GM20000 (cell line): ENCODE measurements at regions not wholly inside any gene's neighbourhood (a gene's known extent, or its start where the extent isn't known, plus 50 kb on each side); places are given as distances from the start of the nearest gene placed in this dataset.

Source experiments
- DNase-seq: peaks from one replicate; pipeline ENCODE4 v3.0.0; 2012; ENCODE audit warnings: low spot score
- CTCF ChIP-seq: IDR thresholded peaks from 2 replicates; pipeline ENCODE4 v1.5.1; 2012; ENCODE audit warnings: mild to moderate bottlenecking, control low read depth; ENCODE audit errors: extremely low read depth, missing control alignments

- no peak for TF ChIP-seq CTCF
Observed at GRCh38 chr2:71772510-71773172, 319.3 kb downstream of the DYSF start.

GRCh38 chr2:71767663-71768062 lies 314.3 kb downstream of the DYSF start:
- no peak for TF ChIP-seq CTCF
- no peak for DNase-seq

More at GRCh38 chr2:71772510-71773172, 319.3 kb downstream of the DYSF start:
- no peak for DNase-seq

- no peak for TF ChIP-seq CTCF
- no peak for DNase-seq
Observed at GRCh38 chr2:71759060-71759459, 305.7 kb downstream of the DYSF start.

GRCh38 chr2:71757351-71757750 lies 304.0 kb downstream of the DYSF start:
- DNase-seq = no peak
- TF ChIP-seq CTCF = no peak

- TF ChIP-seq CTCF = no peak
- no peak for DNase-seq
Observed at GRCh38 chr2:71756280-71756906, 303.0 kb downstream of the DYSF start.

- no peak for TF ChIP-seq CTCF
- no peak for DNase-seq
Observed at GRCh38 chr2:71751590-71751989, 298.2 kb downstream of the DYSF start.

- no peak for TF ChIP-seq CTCF
- DNase-seq = peak; percentile 3
Observed at GRCh38 chr2:71749671-71750101, 296.3 kb downstream of the DYSF start.
